GM21423 (cell line): ENCODE measurements at regions not wholly inside any gene's neighbourhood (a gene's known extent, or its start where the extent isn't known, plus 50 kb on each side); places are given as distances from the start of the nearest gene placed in this dataset.
"Not testable (repeated sequence)": the region's sequence is repeated elsewhere in the genome, so short reads cannot be mapped to it uniquely, and the experiment has no call there.

Source experiments
- ATAC-seq: cut with Tn5 transposase; IDR thresholded peaks from one replicate; pipeline ENCODE4 v1.9.1; 2021; ENCODE audit warnings: mild to moderate bottlenecking, moderate library complexity; ENCODE audit not compliant: unreplicated experiment

DNA sequence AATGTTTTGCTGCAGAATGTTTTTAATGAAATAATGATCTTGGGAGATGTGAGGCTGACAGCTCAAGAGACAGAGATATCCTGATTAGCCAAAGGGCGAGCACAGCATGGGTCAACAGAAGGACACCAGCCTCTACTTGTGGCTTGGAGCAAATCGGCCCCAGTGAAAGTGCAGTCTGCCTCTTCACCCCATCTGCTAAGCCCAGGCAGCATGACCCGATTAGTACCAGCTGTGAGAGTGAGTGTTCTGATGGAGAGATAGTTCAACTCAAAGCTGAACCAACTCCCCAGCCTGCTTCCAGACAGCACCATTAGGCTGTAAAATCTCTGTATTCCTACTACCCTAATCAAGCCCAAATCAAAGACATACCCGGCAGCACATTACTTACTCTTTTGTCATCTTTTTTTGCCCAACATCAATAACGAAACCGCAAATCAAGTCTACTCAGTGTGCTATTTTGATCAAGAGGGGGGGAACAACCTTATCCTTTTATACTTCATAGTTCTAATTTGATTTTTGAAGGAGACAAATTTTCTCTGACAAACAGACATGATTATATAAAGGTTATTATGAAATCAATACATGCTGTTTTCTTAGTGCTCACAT is 514.1 kb upstream of the NRSN1 start:
- ATAC-seq, result no peak

DNA sequence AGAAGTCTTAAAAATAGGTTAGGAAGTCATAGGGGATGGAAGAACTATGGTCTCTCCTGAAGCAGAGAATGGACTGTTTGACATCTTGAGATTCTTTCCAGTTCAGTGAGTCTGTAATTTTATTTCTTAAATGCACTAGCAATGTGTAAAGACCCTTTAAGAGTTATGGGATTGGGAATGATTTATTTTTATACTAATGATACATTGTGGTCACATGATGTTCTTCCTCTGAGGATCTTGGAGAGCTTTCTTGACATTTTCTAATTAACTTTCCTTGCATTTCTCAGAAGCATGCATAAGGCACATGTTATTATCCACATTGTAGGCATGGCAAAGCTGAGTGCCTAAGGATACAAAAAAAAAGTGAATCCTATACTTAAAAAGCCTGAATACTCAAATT is 507.6 kb upstream of the NRSN1 start:
- ATAC-seq, result no peak

GRCh38 chr6:23620911-23621401 is 505.1 kb upstream of the NRSN1 start:
- no peak for ATAC-seq

GRCh38 chr6:23630726-23631635 is 495.0 kb upstream of the NRSN1 start:
- no peak for ATAC-seq

DNA sequence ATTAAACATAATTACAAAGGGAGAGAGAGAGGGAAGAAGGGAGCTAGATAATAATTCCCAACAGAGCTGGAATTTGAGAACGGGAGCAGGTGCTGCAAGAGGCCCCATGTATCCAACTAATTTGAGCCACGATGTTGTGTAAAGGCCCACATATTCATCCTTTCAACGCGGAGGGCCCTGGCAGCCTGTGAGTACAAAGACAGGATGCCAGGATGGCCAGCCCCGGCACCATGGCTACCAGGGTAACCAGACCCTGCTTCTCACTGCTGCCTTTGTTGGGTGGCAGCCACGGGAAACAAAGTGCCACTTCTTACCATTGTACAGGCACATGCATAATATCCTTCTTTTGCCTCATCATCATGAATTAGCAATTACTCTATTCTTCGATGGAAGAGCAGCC is 492.0 kb upstream of the NRSN1 start:
- no peak for ATAC-seq

DNA sequence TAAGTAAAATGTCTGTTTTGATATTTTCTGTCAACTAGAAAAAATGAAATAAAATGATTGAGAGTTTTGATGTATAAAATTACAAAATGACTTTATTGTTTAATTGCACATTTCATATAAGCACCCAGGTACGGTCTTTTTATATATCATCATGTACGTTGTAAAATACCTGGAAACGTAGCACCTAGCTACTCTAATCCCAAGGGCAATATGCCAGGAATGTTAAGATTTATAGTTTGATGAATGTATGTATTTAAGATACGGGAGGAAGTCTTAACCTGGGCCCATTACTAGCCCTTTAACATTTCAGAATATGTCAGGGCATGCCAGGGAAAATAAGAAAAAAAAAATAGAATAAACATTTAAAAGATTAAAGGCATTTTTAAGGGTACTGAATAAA is 490.9 kb upstream of the NRSN1 start:
- no peak for ATAC-seq

DNA sequence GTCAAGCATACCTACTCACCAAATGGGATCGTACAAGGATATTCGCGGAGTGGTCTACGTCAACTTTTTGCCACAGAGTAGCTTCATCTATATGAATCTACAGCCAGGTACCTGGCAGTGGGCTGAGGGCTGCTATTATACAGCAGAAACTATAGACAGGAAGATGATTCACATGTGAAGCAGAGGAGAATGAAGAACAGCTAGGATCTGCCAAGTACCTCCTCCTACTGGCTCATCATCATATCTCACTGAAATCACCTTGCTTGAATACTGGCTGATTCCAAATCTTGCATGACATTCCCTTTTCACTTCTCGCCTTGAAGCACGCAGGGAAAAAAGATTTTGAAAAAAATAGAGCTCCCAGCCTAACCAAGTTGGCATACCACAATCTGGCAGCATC is 488.7 kb upstream of the NRSN1 start:
- no peak for ATAC-seq

DNA sequence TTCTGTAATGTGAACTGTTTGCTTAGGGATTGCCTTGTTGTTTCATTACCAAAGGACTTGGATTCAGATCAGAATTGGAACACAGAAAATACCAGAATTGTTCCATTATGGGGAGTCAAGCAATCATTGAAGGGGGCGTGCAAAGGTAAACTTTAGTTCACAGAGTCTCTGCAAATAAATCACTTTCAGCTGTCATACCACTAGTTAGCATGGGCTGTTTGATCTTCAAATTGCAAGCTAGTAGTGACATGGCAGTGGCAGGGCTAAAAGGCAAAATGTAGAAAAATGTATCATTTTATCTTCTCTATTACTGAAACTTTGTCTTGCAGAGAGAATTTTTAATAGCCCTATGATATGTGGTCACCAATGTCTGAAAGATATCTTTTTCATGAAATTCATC is 483.2 kb upstream of the NRSN1 start:
- no peak for ATAC-seq

DNA sequence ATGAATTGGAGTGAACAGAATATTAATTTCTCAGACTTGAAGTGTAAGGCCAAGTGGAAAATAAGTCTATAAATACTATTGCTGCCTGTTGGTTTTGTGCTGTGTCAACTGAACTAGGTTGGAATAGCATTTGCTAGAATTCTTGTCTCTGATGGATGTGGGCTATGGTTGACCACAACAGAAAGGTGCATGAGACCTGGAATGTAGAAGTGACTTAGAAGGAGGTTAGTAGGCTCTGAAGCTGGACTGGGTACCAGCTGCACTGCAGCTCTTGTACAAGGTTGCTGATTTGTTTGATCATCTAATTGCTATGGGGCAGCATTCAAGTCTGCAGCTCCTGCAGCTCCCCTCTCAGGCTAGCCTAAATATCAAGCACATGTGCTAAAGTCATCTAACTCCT is 479.0 kb upstream of the NRSN1 start:
- ATAC-seq, result no peak

GRCh38 chr6:23650676-23651075 is 475.3 kb upstream of the NRSN1 start:
- ATAC-seq, result no peak

- no peak for ATAC-seq
Measured at GRCh38 chr6:23654745-23655144, 471.3 kb upstream of the NRSN1 start.

GRCh38 chr6:23655525-23655924 is 470.5 kb upstream of the NRSN1 start:
- ATAC-seq, result no peak

GRCh38 chr6:23656255-23657194 is 469.5 kb upstream of the NRSN1 start:
- ATAC-seq, result no peak

DNA sequence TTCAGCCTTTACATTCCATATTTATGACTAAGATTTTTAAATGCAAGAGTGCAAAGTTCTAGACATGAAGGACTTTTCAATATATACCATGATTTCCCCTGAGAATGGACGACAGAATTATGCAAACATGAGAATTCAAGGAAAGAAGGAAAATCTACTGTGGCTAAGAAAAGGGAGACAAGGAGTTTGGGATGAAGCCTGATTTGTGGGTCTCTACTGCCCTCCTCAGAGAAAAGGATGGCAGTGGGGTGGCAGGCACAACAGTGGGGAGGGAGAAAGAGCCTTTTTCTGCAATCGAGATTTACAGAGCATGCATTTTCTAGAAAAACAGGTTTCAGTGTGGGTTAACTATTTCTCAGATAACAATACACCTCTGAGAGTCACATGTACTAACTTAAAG is 466.9 kb upstream of the NRSN1 start:
- ATAC-seq, result no peak

GRCh38 chr6:23661549-23661948 is 464.5 kb upstream of the NRSN1 start:
- ATAC-seq, result no peak

GRCh38 chr6:23663096-23663495 is 462.9 kb upstream of the NRSN1 start:
- no peak for ATAC-seq

DNA sequence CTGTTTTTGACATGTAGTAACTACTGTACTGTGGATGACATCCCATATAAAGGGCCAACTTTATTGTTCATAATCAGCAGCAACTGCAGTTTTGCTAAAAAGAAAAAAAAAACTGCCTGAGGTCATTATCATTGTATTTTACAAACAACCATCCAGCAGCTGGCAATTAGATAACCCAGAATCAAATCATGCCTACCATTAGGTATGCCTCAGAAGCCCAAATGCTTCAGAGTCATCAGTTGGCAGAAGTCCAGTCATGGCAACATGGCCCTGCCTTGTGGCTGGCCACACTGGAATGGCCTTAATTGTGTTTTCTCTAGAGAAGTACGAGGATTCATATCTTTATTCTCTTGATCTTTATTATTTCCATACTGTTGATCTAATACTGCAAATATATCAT is 462.4 kb upstream of the NRSN1 start:
- no peak for ATAC-seq

DNA sequence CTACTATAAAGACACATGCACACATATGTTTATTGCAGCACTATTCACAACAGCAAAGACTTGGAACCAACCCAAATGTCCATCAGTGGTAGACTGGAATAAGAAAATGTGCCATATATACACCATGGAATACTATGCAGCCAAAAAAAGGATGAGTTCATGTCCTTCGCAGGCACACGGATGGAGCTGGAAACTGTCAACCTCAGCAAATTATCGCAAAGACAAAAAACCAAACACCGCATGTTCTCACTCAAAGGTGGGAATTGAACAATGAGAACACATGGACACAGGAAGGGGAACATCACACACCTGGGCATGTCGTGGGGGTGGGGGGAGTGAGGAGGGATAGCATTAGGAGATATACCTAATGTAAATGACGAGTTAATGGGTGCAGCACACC is 460.1 kb upstream of the NRSN1 start:
- ATAC-seq, result not testable (repeated sequence)

- no peak for ATAC-seq
Measured at GRCh38 chr6:23672737-23673136, 453.3 kb upstream of the NRSN1 start.

- ATAC-seq, result no peak
Measured at GRCh38 chr6:23678626-23679025, 447.4 kb upstream of the NRSN1 start.

DNA sequence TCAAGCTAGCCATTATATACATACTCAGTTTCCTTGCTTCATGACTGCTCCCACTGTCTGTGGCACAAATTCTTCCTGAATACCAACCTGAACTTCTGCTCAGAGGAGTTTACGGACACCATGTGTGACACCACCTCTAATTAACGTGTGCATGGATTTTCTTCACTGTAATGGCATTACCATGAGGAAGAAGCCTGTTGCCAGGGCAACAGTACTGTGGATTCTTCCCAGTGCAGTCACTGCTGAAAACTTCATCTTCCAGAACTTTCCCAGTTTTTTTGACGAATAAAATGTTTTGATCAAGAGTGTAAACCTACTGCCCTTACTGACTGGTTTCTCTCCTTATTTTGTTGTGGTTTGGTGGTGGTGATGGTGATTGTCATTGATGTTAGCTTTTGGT is 444.3 kb upstream of the NRSN1 start:
- no peak for ATAC-seq
